Uterus (tissue), 3 donors: ENCODE measurements at regions not wholly inside any gene's neighbourhood (a gene's known extent, or its start where the extent isn't known, plus 50 kb on each side); places are given as distances from the start of the nearest gene placed in this dataset.
A peak's percentile ranks its signal among the peaks of the same experiment; 100 is the strongest.

Experiments
- DNase-seq, 2 donors: peaks; one replicate each; pipeline ENCODE4 v3.0.0-alpha.2; 2019 to 2020
- H3K27ac ChIP-seq, 2 donors: fragments of 200-600 bp; sonication (generic); 1 replicate in 1 of 2; 2 replicates in 1 of 2; pipeline ENCODE4 v1.5.1; 2016 to 2018
- H3K27me3 ChIP-seq, 2 donors: fragments of 200-600 bp; sonication (generic); one replicate each; pipeline ENCODE4 v1.5.1; 2018 to 2019; ENCODE audit warnings: control low read depth in 1 of 2
- H3K36me3 ChIP-seq, 2 donors: fragments of 200-600 bp; sonication (generic); one replicate each; pipeline ENCODE4 v1.5.1; 2019; ENCODE audit warnings: control low read depth in 1 of 2
- H3K4me1 ChIP-seq, 2 donors: fragments of 200-600 bp; sonication (generic); one replicate each; pipeline ENCODE4 v1.5.1; 2018 to 2019; ENCODE audit warnings: control low read depth in 1 of 2
- H3K4me3 ChIP-seq, 2 donors: fragments of 200-600 bp; sonication (generic); 1 replicate in 1 of 2; 2 replicates in 1 of 2; pipeline ENCODE4 v1.5.1; 2018 to 2019; ENCODE audit warnings: mild to moderate bottlenecking in 1 of 2
- H3K9me3 ChIP-seq, 2 donors: fragments of 200-600 bp; sonication (generic); one replicate each; pipeline ENCODE4 v1.5.1; 2019; ENCODE audit warnings: control low read depth in 1 of 2
- CTCF ChIP-seq, 4 experiments: fragments of 200-600 bp in 2 of 4; fragments of 450-650 bp in 2 of 4; sonication (generic) in 2 of 4; IDR thresholded peaks; one replicate each; pipeline ENCODE4 v1.5.1; 2016 to 2019; ENCODE audit warnings: antibody characterized with exemption in 4 of 4, mild to moderate bottlenecking in 2 of 4, moderate library complexity in 1 of 4
- POLR2A ChIP-seq, 2 donors: fragments of 450-650 bp; IDR thresholded peaks; one replicate each; pipeline ENCODE4 v1.6.1; 2016; ENCODE audit warnings: antibody characterized with exemption in 2 of 2, mild to moderate bottlenecking in 1 of 2, moderate library complexity in 1 of 2
- intact Hi-C: fragments of 100-400 bp; cut with DNase I; formaldehyde crosslinking; loops from one replicate; pipeline ENCODE4 v1.15.1; 2023; ENCODE audit warnings: low total_unique reads
- donor health status: DM: yes; HTN: yes; CAD: no.

GRCh38 chr1:165036403-165036802, 320.1 kb downstream of the LMX1A start:
- H3K27me3 ChIP-seq: no peaks in the 10 kb centered on the region
- intact Hi-C loops: no loop called here
- H3K27ac ChIP-seq: no peak overlapping the region
- TF ChIP-seq CTCF (IDR thresholded peaks at IDR 0.05) (no peak), POLR2A (IDR thresholded peaks at IDR 0.05) (no peak)
- no peaks in the 10 kb centered on the region for H3K9me3 ChIP-seq
- no peaks in the 10 kb centered on the region for H3K36me3 ChIP-seq
- DNase-seq: no peak
- H3K4me1 ChIP-seq: no peaks in the 10 kb centered on the region
- H3K4me3 ChIP-seq: no peak overlapping the region

GRCh38 chr1:165034136-165034809, 322.2 kb downstream of the LMX1A start:
- Histone ChIP-seq H3K27me3 (no peaks in the 10 kb centered on the region), H3K4me1 (no peaks in the 10 kb centered on the region), H3K4me3 (no peak overlapping the region), H3K27ac (peak overlapping the region in 1 of 2 donors; percentile 20), H3K9me3 (no peaks in the 10 kb centered on the region), H3K36me3 (no peaks in the 10 kb centered on the region)
- TF ChIP-seq POLR2A (IDR thresholded peaks at IDR 0.05): no peak
- no peak for TF ChIP-seq CTCF (IDR thresholded peaks at IDR 0.05)
- intact Hi-C loops: no loop called here
- no peak for DNase-seq

GRCh38 chr1:165031001-165031400, 325.5 kb downstream of the LMX1A start:
- DNase-seq: no peak
- no peak for TF ChIP-seq CTCF (IDR thresholded peaks at IDR 0.05)
- TF ChIP-seq POLR2A (IDR thresholded peaks at IDR 0.05): no peak
- no peak overlapping the region for H3K4me3 ChIP-seq
- H3K27ac ChIP-seq: no peak overlapping the region
- H3K36me3 ChIP-seq: no peaks in the 10 kb centered on the region
- intact Hi-C loops: no loop called here
- no peaks in the 10 kb centered on the region for H3K9me3 ChIP-seq
- no peaks in the 10 kb centered on the region for H3K4me1 ChIP-seq
- no peaks in the 10 kb centered on the region for H3K27me3 ChIP-seq

- H3K4me1 ChIP-seq: no peaks in the 10 kb centered on the region
- no peak overlapping the region for H3K27ac ChIP-seq
- H3K36me3 ChIP-seq: no peaks in the 10 kb centered on the region
- TF ChIP-seq POLR2A (IDR thresholded peaks at IDR 0.05) (no peak), CTCF (IDR thresholded peaks at IDR 0.05) (no peak)
- H3K4me3 ChIP-seq: no peak overlapping the region
- H3K9me3 ChIP-seq: no peaks in the 10 kb centered on the region
- DNase-seq: no peak
- H3K27me3 ChIP-seq: no peaks in the 10 kb centered on the region
- intact Hi-C loops: no loop called here
These were observed 330.7 kb downstream of the LMX1A start for GRCh38 chr1:165025805-165026204.

GRCh38 chr1:165014753-165015152, 341.8 kb downstream of the LMX1A start:
- H3K4me1 ChIP-seq: no peaks in the 10 kb centered on the region
- no peak for DNase-seq
- no peak for TF ChIP-seq CTCF (IDR thresholded peaks at IDR 0.05)
- TF ChIP-seq POLR2A (IDR thresholded peaks at IDR 0.05): no peak
- H3K9me3 ChIP-seq: no peaks in the 10 kb centered on the region
- H3K36me3 ChIP-seq: no peaks in the 10 kb centered on the region
- no peaks in the 10 kb centered on the region for H3K27me3 ChIP-seq
- intact Hi-C loops: no loop called here
- no peak overlapping the region for H3K4me3 ChIP-seq
- H3K27ac ChIP-seq: no peak overlapping the region
